Mesendoderm (in vitro differentiated cells): ENCODE measurements at regions not wholly inside any gene's neighbourhood (a gene's known extent, or its start where the extent isn't known, plus 50 kb on each side); places are given as distances from the start of the nearest gene placed in this dataset.

Experiments
- DNase-seq: peaks from one replicate; pipeline ENCODE4 v3.0.0; 2013
- H2AK5ac ChIP-seq: 2 replicates; pipeline ENCODE4 v1.6.1; 2013; ENCODE audit warnings: low read length, inconsistent platforms
- H2BK120ac ChIP-seq: 2 replicates; pipeline ENCODE4 v1.6.1; 2013; ENCODE audit warnings: low read depth, mild to moderate bottlenecking, low read length, moderate library complexity, mixed read lengths
- H2BK15ac ChIP-seq: replicated peaks from 2 replicates; pipeline ENCODE4 v1.6.1; 2013; ENCODE audit warnings: low read depth, mild to moderate bottlenecking, moderate library complexity
- H2BK5ac ChIP-seq: 2 replicates; pipeline ENCODE4 v1.6.1; 2013; ENCODE audit warnings: low read length, inconsistent platforms
- H3K18ac ChIP-seq: 2 replicates; pipeline ENCODE4 v1.6.1; 2013; ENCODE audit warnings: mild to moderate bottlenecking, low read length, mixed read lengths
- H3K23ac ChIP-seq: one replicate; pipeline ENCODE4 v1.6.1; 2013; ENCODE audit warnings: low read length
- H3K27ac ChIP-seq: 2 replicates; pipeline ENCODE4 v1.5.1; 2013; ENCODE audit warnings: low read depth, mild to moderate bottlenecking, inconsistent platforms, low read length, moderate library complexity
- H3K27me3 ChIP-seq: 2 replicates; pipeline ENCODE4 v1.6.1; 2013; ENCODE audit warnings: low read length, control low read depth, mild to moderate bottlenecking, inconsistent platforms; ENCODE audit not compliant: insufficient read depth, poor library complexity
- H3K36me3 ChIP-seq: 2 replicates; pipeline ENCODE4 v1.6.1; 2013; ENCODE audit warnings: low read length, inconsistent platforms; ENCODE audit not compliant: control insufficient read depth, insufficient read depth
- H3K4ac ChIP-seq: one replicate; pipeline ENCODE4 v1.6.1; 2013; ENCODE audit warnings: low read depth, mild to moderate bottlenecking, low read length, moderate library complexity
- H3K4me1 ChIP-seq: 2 replicates; pipeline ENCODE4 v1.6.1; 2013; ENCODE audit warnings: low read depth, low read length, inconsistent platforms; ENCODE audit not compliant: control insufficient read depth
- H3K4me2 ChIP-seq: 2 replicates; pipeline ENCODE4 v1.6.1; 2013; ENCODE audit warnings: low read length
- H3K4me3 ChIP-seq: 2 replicates; pipeline ENCODE4 v1.5.1; 2013; ENCODE audit warnings: mild to moderate bottlenecking, low read length
- H3K56ac ChIP-seq: one replicate; pipeline ENCODE4 v1.6.1; 2013; ENCODE audit warnings: low read length
- H3K79me1 ChIP-seq: 2 replicates; pipeline ENCODE4 v1.6.1; 2013; ENCODE audit warnings: low read length, inconsistent platforms
- H3K79me2 ChIP-seq: 2 replicates; pipeline ENCODE4 v1.6.1; 2013; ENCODE audit warnings: mild to moderate bottlenecking, low read length; ENCODE audit not compliant: control insufficient read depth, insufficient read depth
- H3K9ac ChIP-seq: 2 replicates; pipeline ENCODE4 v1.6.1; 2013; ENCODE audit warnings: low read length, inconsistent platforms
- H4K5ac ChIP-seq: one replicate; pipeline ENCODE4 v1.6.1; 2013; ENCODE audit warnings: low read length
- H4K8ac ChIP-seq: one replicate; pipeline ENCODE4 v1.6.1; 2013; ENCODE audit warnings: low read depth, mild to moderate bottlenecking, control low read depth, low read length, moderate library complexity
- WGBS: extraction: QIAGEN DNeasy Blood & Tissue Kit; methylation state at CpG from one replicate; pipeline ENCODE4 v1.1.7; 2013; ENCODE audit warnings: low lambda C conversion rate, missing lambda C conversion rate; ENCODE audit not compliant: insufficient coverage; ENCODE audit errors: extremely low coverage; 5-methylcytosine and 5-hydroxymethylcytosine counted together

DNA sequence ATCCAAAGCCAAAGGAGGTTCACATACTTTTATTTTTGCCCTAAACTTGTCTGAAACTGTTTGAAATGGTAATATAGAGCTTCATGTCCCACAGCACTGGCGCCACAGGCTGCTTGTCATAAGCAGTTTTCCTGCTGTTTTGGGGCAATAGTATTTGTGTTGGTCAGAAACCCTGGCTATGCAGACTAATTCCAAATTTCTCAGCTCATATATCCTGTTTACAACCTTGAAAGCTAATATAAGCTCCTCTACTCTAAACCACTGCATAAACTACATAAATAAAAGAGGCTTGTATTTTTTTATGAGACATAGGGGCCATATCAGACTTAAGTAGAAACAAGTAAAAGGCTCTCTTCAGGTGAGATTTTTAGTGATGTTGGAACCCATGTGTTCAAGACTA, 736.8 kb upstream of the ID2 start:
- H3K79me2 ChIP-seq, result no peaks in the 10 kb centered on the region
- WGBS, result no CpG with 5 or more reads among the region's 1 CpG
- H4K5ac ChIP-seq, result no peak overlapping the region
- no peak overlapping the region for H2BK15ac ChIP-seq
- H3K9ac ChIP-seq, result no peak overlapping the region
- H3K4me2 ChIP-seq, result no peak overlapping the region
- H3K23ac ChIP-seq, result no peak overlapping the region
- H3K4me3 ChIP-seq, result no peak overlapping the region
- no peak overlapping the region for H2BK120ac ChIP-seq
- H4K8ac ChIP-seq, result no peak overlapping the region
- no peaks in the 10 kb centered on the region for H3K4me1 ChIP-seq
- H3K27me3 ChIP-seq, result no peaks in the 10 kb centered on the region
- H3K79me1 ChIP-seq, result no peaks in the 10 kb centered on the region
- H2AK5ac ChIP-seq, result no peak overlapping the region
- H3K27ac ChIP-seq, result no peak overlapping the region
- no peak overlapping the region for H3K4ac ChIP-seq
- H3K36me3 ChIP-seq, result no peaks in the 10 kb centered on the region
- H2BK5ac ChIP-seq, result no peak overlapping the region
- H3K18ac ChIP-seq, result no peak overlapping the region
- H3K56ac ChIP-seq, result no peak overlapping the region
- no peak for DNase-seq

DNA sequence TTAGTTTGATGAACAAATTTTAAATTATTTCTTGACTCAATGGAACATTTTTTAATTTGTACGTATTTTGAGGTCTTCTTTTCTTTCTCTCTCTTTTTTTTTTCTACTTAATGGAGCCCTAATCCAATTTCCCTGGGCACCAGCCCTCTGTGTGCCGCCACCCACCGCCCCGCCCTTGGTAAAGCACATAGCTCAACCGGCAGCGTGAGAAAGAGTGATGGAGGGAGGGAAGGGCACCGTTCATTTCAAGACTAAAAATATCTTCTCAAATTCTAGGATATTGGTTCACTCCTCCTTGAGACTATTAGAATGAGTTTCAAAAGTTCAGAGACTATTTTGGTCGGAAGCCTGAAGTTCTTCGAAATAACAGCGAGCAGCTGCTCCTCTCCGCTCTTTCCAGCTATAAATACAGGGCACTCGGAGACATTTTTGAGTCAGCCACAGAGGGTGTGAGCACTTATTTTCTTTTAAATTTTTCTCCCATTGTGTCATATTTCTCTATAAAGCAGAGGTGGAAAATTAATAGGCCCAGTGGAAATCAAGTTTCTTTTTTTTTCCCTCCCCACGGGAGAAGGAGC, 731.7 kb upstream of the ID2 start:
- no peaks in the 10 kb centered on the region for H3K4me1 ChIP-seq
- H2AK5ac ChIP-seq, result no peak overlapping the region
- H3K4me3 ChIP-seq, result no peak overlapping the region
- H3K79me2 ChIP-seq, result no peaks in the 10 kb centered on the region
- DNase-seq, result no peak
- no peak overlapping the region for H3K23ac ChIP-seq
- H3K36me3 ChIP-seq, result no peaks in the 10 kb centered on the region
- H4K5ac ChIP-seq, result no peak overlapping the region
- WGBS, result no CpG with 5 or more reads among the region's 13 CpGs
- no peak overlapping the region for H3K4ac ChIP-seq
- H3K4me2 ChIP-seq, result no peak overlapping the region
- H4K8ac ChIP-seq, result no peak overlapping the region
- H3K27me3 ChIP-seq, result no peaks in the 10 kb centered on the region
- no peak overlapping the region for H3K56ac ChIP-seq
- no peak overlapping the region for H3K9ac ChIP-seq
- H3K18ac ChIP-seq, result no peak overlapping the region
- no peak overlapping the region for H3K27ac ChIP-seq
- H2BK120ac ChIP-seq, result no peak overlapping the region
- no peak overlapping the region for H2BK15ac ChIP-seq
- no peaks in the 10 kb centered on the region for H3K79me1 ChIP-seq
- H2BK5ac ChIP-seq, result no peak overlapping the region

DNA sequence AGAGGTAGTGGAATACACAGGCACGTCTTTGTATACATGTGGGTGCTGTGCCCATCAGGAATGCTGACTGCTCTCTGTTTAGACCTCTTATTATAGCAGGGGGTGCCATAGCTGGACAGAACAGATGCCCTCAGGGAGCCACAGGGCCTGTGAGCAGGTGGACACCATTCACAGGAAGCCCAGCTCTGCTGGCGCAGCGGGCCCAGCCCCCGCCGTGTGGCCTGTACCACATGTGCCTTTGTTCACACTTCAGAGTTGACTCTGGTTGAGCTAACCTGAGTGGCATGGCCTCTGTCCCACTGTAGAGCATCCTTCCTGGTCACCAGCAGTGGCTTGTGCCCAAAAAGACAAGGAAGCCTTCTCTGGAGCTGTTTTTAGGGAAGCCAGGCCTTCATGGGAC, 730.9 kb upstream of the ID2 start:
- Histone ChIP-seq H3K4me3 (no peak overlapping the region), H3K79me1 (no peaks in the 10 kb centered on the region), H3K4me2 (no peak overlapping the region), H3K23ac (no peak overlapping the region), H2BK5ac (no peak overlapping the region), H3K27ac (no peak overlapping the region), H4K8ac (no peak overlapping the region), H3K4ac (no peak overlapping the region), H2BK15ac (no peak overlapping the region), H3K56ac (no peak overlapping the region), H3K79me2 (no peaks in the 10 kb centered on the region), H3K27me3 (no peaks in the 10 kb centered on the region), H3K9ac (no peak overlapping the region), H3K18ac (no peak overlapping the region), H2AK5ac (no peak overlapping the region), H4K5ac (no peak overlapping the region), H2BK120ac (no peak overlapping the region), H3K36me3 (no peaks in the 10 kb centered on the region), H3K4me1 (no peaks in the 10 kb centered on the region)
- no peak for DNase-seq
- no CpG with 5 or more reads among the region's 5 CpGs for WGBS

DNA sequence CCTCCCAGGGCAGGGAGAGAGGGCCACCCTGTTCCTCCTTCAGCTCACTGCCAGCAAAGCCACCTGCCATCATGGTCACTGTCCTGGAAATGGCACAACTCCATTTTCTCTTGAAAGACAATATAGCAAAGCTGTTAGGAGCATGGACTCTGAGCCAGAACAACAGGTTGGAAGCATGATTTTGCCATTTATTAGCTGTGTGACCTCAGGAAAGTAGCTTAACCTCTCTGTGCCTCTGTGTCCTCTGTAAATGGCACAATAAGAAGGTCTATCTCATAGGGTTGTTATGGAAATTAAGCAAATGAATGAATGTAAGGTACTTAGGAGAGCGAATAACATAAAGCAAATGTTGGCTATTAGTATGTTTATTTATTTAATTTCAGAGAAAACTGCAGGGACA, 730.4 kb upstream of the ID2 start:
- Histone ChIP-seq H3K4me2 (no peak overlapping the region), H3K27me3 (no peaks in the 10 kb centered on the region), H2BK15ac (no peak overlapping the region), H3K79me2 (no peaks in the 10 kb centered on the region), H3K4ac (no peak overlapping the region), H3K56ac (no peak overlapping the region), H3K27ac (no peak overlapping the region), H4K5ac (no peak overlapping the region), H3K4me1 (no peaks in the 10 kb centered on the region), H3K18ac (no peak overlapping the region), H3K4me3 (no peak overlapping the region), H3K36me3 (no peaks in the 10 kb centered on the region), H3K9ac (no peak overlapping the region), H2AK5ac (no peak overlapping the region), H4K8ac (no peak overlapping the region), H2BK120ac (no peak overlapping the region), H2BK5ac (no peak overlapping the region), H3K79me1 (no peaks in the 10 kb centered on the region), H3K23ac (no peak overlapping the region)
- no CpG with 5 or more reads among the region's 1 CpG for WGBS
- no peak for DNase-seq

DNA sequence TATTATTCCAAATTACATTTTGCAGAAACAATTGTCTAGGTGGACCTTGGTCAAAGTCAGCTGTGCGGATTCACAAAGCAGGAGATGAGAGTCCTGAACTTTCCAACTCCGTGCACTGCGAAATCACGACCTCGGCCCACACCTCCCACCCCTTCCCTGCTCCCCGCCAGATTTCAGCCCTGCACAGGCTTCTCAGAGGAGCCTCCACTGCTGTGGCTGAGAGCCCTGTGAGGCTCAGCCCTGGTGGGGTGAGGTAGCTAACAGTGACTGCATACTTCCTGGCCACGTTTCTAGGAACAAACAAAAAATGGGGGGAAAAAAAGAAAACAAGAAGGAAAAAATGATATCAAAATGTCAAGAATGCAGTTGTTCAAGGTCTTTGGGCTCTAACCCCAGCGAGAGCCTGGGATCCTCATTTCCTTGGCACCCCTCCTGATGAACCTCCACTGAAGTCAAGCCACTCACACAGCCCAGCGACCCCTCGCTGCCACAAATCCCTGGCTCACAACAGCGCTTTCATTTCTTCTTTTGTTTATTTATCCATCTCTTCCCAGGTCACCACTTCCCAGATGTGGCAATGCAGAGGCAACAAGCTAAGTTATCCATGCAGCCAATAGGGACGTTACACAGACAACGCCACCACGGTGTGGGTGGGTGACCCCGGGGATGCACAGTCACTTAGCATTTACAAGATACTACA, 729.7 kb upstream of the ID2 start:
- no peak overlapping the region for H3K4me3 ChIP-seq
- H3K4me2 ChIP-seq, result no peak overlapping the region
- H2BK120ac ChIP-seq, result no peak overlapping the region
- H4K8ac ChIP-seq, result no peak overlapping the region
- H2AK5ac ChIP-seq, result no peak overlapping the region
- no peak overlapping the region for H2BK15ac ChIP-seq
- no peaks in the 10 kb centered on the region for H3K4me1 ChIP-seq
- no peaks in the 10 kb centered on the region for H3K27me3 ChIP-seq
- no peak overlapping the region for H2BK5ac ChIP-seq
- no peak overlapping the region for H3K23ac ChIP-seq
- H3K36me3 ChIP-seq, result no peaks in the 10 kb centered on the region
- H3K79me1 ChIP-seq, result no peaks in the 10 kb centered on the region
- H3K79me2 ChIP-seq, result no peaks in the 10 kb centered on the region
- no peak overlapping the region for H3K9ac ChIP-seq
- no peak overlapping the region for H4K5ac ChIP-seq
- no peak overlapping the region for H3K56ac ChIP-seq
- H3K18ac ChIP-seq, result no peak overlapping the region
- no peak overlapping the region for H3K4ac ChIP-seq
- no peak overlapping the region for H3K27ac ChIP-seq
- DNase-seq, result no peak
- no CpG with 5 or more reads among the region's 15 CpGs for WGBS

DNA sequence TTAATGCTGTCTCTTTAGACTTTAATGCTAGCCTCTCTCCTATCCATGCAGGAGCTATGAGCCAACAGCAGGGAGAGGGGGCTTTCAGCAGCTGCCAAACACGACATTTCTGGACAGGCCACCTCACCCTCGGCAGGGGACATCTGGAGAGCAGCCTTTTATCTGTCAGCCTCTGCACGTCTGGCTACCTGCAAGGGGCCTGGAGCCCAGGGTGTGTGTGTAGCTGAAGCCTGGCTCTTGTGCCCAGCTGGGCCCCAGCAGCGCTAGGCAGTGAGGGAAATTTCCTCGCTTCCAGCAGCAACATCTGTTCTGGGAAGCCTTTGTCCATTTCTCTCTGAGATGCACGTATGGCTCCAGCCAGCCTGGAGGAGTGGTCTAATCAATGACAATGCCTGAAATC, 728.7 kb upstream of the ID2 start:
- no peak overlapping the region for H4K5ac ChIP-seq
- no peak overlapping the region for H2BK5ac ChIP-seq
- DNase-seq, result no peak
- no peak overlapping the region for H3K9ac ChIP-seq
- H3K18ac ChIP-seq, result no peak overlapping the region
- H3K36me3 ChIP-seq, result no peaks in the 10 kb centered on the region
- no peak overlapping the region for H3K23ac ChIP-seq
- WGBS, result no CpG with 5 or more reads among the region's 6 CpGs
- no peak overlapping the region for H3K27ac ChIP-seq
- no peaks in the 10 kb centered on the region for H3K27me3 ChIP-seq
- no peak overlapping the region for H3K4ac ChIP-seq
- no peak overlapping the region for H2BK120ac ChIP-seq
- H4K8ac ChIP-seq, result no peak overlapping the region
- no peak overlapping the region for H3K4me3 ChIP-seq
- H3K4me2 ChIP-seq, result no peak overlapping the region
- H3K56ac ChIP-seq, result no peak overlapping the region
- H3K79me1 ChIP-seq, result no peaks in the 10 kb centered on the region
- H2BK15ac ChIP-seq, result no peak overlapping the region
- no peaks in the 10 kb centered on the region for H3K4me1 ChIP-seq
- H2AK5ac ChIP-seq, result no peak overlapping the region
- no peaks in the 10 kb centered on the region for H3K79me2 ChIP-seq
